Osteoblast (primary cell): ENCODE measurements at regions not wholly inside any gene's neighbourhood (a gene's known extent, or its start where the extent isn't known, plus 50 kb on each side); places are given as distances from the start of the nearest gene placed in this dataset.

Source experiments
- DNase-seq: peaks from one replicate; pipeline ENCODE4 v3.0.0; 2011; ENCODE audit warnings: low spot score, mixed read lengths; ENCODE audit not compliant: insufficient read length; ENCODE audit errors: missing footprints
- H2AFZ ChIP-seq: 2 replicates; pipeline ENCODE4 v1.6.0; 2011; ENCODE audit warnings: mild to moderate bottlenecking, low read length
- H3K27ac ChIP-seq: 2 replicates; pipeline ENCODE4 v1.5.1; 2011; ENCODE audit warnings: mild to moderate bottlenecking, low read depth, low read length, moderate library complexity
- H3K27me3 ChIP-seq: 2 replicates; pipeline ENCODE4 v1.6.0; 2012; ENCODE audit warnings: mild to moderate bottlenecking, control low read depth, inconsistent platforms, low read length, moderate library complexity; ENCODE audit not compliant: insufficient read depth
- H3K36me3 ChIP-seq: 2 replicates; pipeline ENCODE4 v1.5.1; 2011; ENCODE audit warnings: mild to moderate bottlenecking, low read length, control low read depth, moderate library complexity; ENCODE audit not compliant: insufficient read depth
- H3K4me1 ChIP-seq: 2 replicates; pipeline ENCODE4 v1.5.1; 2011; ENCODE audit warnings: mild to moderate bottlenecking, low read length, control low read depth, moderate library complexity; ENCODE audit not compliant: insufficient read depth
- H3K4me2 ChIP-seq: 2 replicates; pipeline ENCODE4 v1.6.0; 2011; ENCODE audit warnings: mild to moderate bottlenecking, low read length; ENCODE audit not compliant: insufficient read depth
- H3K4me3 ChIP-seq: fragments of 200-600 bp; sonication (generic); 3 replicates; pipeline ENCODE4 v1.5.1; 2012; ENCODE audit warnings: mild to moderate bottlenecking, low read length, inconsistent platforms; ENCODE audit not compliant: insufficient read depth
- H3K79me2 ChIP-seq: 2 replicates; pipeline ENCODE4 v1.6.0; 2012; ENCODE audit warnings: mild to moderate bottlenecking, low read length, control low read depth, inconsistent platforms; ENCODE audit not compliant: insufficient read depth
- H3K9me3 ChIP-seq: 2 replicates; pipeline ENCODE4 v1.5.1; 2011; ENCODE audit warnings: low read depth, low read length, control low read depth
- H4K20me1 ChIP-seq: 2 replicates; pipeline ENCODE4 v1.6.0; 2012; ENCODE audit warnings: mild to moderate bottlenecking, low read length, control low read depth; ENCODE audit not compliant: insufficient read depth
- CTCF ChIP-seq: IDR thresholded peaks from 2 replicates; pipeline ENCODE4 v1.5.1; 2011; ENCODE audit warnings: mild to moderate bottlenecking, low read depth, low read length, moderate library complexity; ENCODE audit errors: extremely low read depth

- H3K27ac ChIP-seq, result no peak overlapping the region
- H3K9me3 ChIP-seq, result no peaks in the 10 kb centered on the region
- H3K79me2 ChIP-seq, result no peaks in the 10 kb centered on the region
- TF ChIP-seq CTCF, result no peak
- no peaks in the 10 kb centered on the region for H3K27me3 ChIP-seq
- no peaks in the 10 kb centered on the region for H4K20me1 ChIP-seq
- H3K36me3 ChIP-seq, result no peaks in the 10 kb centered on the region
- DNase-seq, result no peak
- no peak overlapping the region for H3K4me3 ChIP-seq
- no peak overlapping the region for H3K4me2 ChIP-seq
- H3K4me1 ChIP-seq, result peaks cover 2% of the 10 kb centered on the region
- no peak overlapping the region for H2AFZ ChIP-seq
These were observed 101.5 kb upstream of the STX18 start for GRCh38 chr4:4643306-4643705.

GRCh38 chr4:4642496-4643000 is 100.7 kb upstream of the STX18 start:
- TF ChIP-seq CTCF, result no peak
- DNase-seq, result no peak
- no peak overlapping the region for H3K4me3 ChIP-seq
- H3K4me2 ChIP-seq, result no peak overlapping the region
- H3K9me3 ChIP-seq, result no peaks in the 10 kb centered on the region
- no peak overlapping the region for H3K27ac ChIP-seq
- no peaks in the 10 kb centered on the region for H3K27me3 ChIP-seq
- H2AFZ ChIP-seq, result no peak overlapping the region
- no peaks in the 10 kb centered on the region for H3K79me2 ChIP-seq
- H3K4me1 ChIP-seq, result peaks cover 2% of the 10 kb centered on the region
- H4K20me1 ChIP-seq, result no peaks in the 10 kb centered on the region
- no peaks in the 10 kb centered on the region for H3K36me3 ChIP-seq

DNA sequence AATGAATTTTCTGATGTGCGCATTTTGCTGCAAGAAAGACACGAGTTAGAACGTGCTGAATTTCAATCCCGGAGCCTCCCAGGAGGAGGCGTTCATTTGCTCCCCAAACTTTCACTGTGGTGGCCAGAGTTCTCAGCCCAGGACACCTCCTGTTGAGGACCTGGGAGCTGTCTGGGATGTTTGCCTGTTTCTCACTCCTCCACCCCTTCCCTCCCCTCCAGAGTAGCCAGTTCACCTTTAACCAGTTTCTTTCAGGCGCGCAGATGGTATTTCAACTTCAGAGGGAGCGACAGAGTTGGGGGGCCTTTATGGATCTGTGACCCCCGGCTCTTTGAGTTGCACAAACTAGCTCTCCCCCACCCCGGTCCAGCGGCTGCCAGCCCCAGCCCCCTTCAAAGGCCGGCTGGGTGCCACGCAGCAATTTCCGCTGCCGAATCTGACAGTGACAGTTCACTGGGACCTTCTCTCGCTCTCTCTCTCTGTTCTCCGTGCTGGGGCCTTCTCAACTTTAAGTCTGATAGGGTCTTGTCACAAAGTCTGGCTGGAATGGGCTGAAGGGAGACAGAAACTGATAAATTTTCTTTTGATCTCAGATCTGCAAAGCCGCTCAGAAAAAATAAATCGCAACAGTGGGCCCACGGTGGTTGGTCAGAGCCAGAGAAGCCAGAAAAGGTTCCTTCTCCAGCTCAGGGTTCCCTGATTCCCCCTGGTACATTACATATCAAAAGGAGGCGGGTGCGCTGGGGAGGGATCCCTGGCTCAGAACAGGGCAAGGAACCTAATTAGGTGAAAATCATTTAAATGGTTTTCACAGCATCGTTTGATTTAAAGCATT is 100.0 kb upstream of the STX18 start:
- H3K4me3 ChIP-seq, result no peak overlapping the region
- TF ChIP-seq CTCF, result no peak
- H3K36me3 ChIP-seq, result no peaks in the 10 kb centered on the region
- no peaks in the 10 kb centered on the region for H3K9me3 ChIP-seq
- H2AFZ ChIP-seq, result no peak overlapping the region
- no peak overlapping the region for H3K4me2 ChIP-seq
- peaks cover 2% of the 10 kb centered on the region for H3K4me1 ChIP-seq
- no peaks in the 10 kb centered on the region for H3K27me3 ChIP-seq
- no peak overlapping the region for H3K27ac ChIP-seq
- H3K79me2 ChIP-seq, result no peaks in the 10 kb centered on the region
- DNase-seq, result no peak
- H4K20me1 ChIP-seq, result no peaks in the 10 kb centered on the region

DNA sequence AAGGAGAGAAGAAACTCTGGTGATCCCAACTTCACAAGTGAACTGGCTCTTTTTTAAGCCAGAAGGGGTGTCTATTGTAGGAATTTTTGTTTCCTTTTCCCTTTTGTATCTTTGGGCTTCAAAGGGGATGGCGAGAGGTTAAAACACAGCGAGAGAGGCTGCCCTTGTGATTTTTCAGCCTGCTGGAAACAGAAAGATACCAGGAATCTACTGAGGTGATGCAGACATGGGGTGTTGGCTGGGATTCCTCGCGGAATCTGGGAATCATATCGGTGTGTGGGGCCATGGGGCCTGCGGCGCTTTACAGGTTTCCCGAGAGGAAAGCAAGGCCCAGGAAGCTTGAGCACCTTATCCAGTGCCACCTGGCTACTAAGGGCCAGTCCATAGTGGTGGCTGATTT is 99.4 kb upstream of the STX18 start:
- H3K9me3 ChIP-seq, result no peaks in the 10 kb centered on the region
- no peaks in the 10 kb centered on the region for H3K27me3 ChIP-seq
- H3K27ac ChIP-seq, result no peak overlapping the region
- H3K4me2 ChIP-seq, result no peak overlapping the region
- peak overlapping the region; percentile 50 for H2AFZ ChIP-seq
- H3K79me2 ChIP-seq, result no peaks in the 10 kb centered on the region
- no peak for DNase-seq
- no peaks in the 10 kb centered on the region for H4K20me1 ChIP-seq
- no peak overlapping the region for H3K4me3 ChIP-seq
- TF ChIP-seq CTCF, result no peak
- peaks cover 2% of the 10 kb centered on the region for H3K4me1 ChIP-seq
- H3K36me3 ChIP-seq, result no peaks in the 10 kb centered on the region
